ENCODE measurements at regions not wholly inside any gene's neighbourhood (a gene's known extent, or its start where the extent isn't known, plus 50 kb on each side); places are given as distances from the start of the nearest gene placed in this dataset.

DNA sequence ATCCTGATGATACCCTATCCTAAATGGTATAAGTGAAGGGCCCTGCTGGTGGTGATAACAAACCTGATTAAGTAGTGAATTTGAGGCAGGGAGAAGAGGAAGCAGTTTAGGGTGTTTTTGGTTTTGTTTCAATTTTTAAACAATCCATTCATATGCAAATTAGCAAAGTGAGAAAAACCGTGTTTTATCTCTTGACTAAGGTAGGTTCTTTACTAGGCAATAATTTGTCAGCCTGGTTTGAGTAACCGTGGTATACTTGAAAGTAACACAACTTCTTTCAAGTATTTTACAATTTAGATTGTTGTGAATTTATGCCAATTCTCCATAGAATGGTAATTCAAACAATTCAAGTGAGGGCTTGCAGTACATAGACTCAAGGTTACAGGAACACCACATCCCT, 177.8 kb upstream of the CD180 start:
- Histone ChIP-seq H3K4me1 (ENCODE audit: control insufficient read depth, extremely low read depth, insufficient read depth, low read length) (peaks cover 11% of the 10 kb centered on the region), H3K9ac (ENCODE audit: control insufficient read depth, extremely low read depth, insufficient read depth, low read length) (no peak overlapping the region), H3K36me3 (ENCODE audit: control insufficient read depth in 2 of 2, extremely low read depth in 1 of 2, insufficient read depth in 2 of 2, low read length in 2 of 2) (no peaks in the 10 kb centered on the region), H3K27me3 (ENCODE audit: control insufficient read depth, extremely low read depth, insufficient read depth, low read length) (no peaks in the 10 kb centered on the region), H3K27ac (ENCODE audit: control insufficient read depth, insufficient read depth, low read length) (no peak overlapping the region), H3K9me3 (ENCODE audit: control insufficient read depth, low read depth, low read length) (no peaks in the 10 kb centered on the region), H2AFZ (ENCODE audit: control insufficient read depth, low read length) (no peak overlapping the region), H3K4me2 (ENCODE audit: control insufficient read depth, extremely low read depth, insufficient read depth, low read depth, low read length) (no peak overlapping the region), H3K79me2 (ENCODE audit: control insufficient read depth, insufficient read depth, low read length) (no peaks in the 10 kb centered on the region), H3K4me3 (ENCODE audit: control insufficient read depth in 2 of 3, extremely low read depth in 1 of 3, insufficient read depth in 2 of 3, low read depth in 1 of 3, low read length in 3 of 3) (no peak overlapping the region), H4K20me1 (ENCODE audit: control insufficient read depth, extremely low read depth, insufficient read depth, low read length) (no peaks in the 10 kb centered on the region), H3K9me1 (ENCODE audit: control insufficient read depth, extremely low read depth, insufficient read depth, low read length) (no peaks in the 10 kb centered on the region)
- FAIRE-seq (no peak), DNase-seq (ENCODE audit: low read depth, low spot score) (no peak)
- dilution Hi-C loops (cut with MboI; ENCODE audit: extremely low pct_ligation_motif_present, low sequenced_read_pairs): no loop called here
- no peak for TF ChIP-seq CTCF (optimal IDR thresholded peaks at IDR 0.05 in 1 of 3, IDR thresholded peaks at IDR 0.05 in 1 of 3, conservative IDR thresholded peaks at IDR 0.05 in 1 of 3; ENCODE audit: extremely low read depth in 1 of 3, insufficient read depth in 2 of 3, low read length in 3 of 3)
- no peak for TF ChIP-seq EZH2 (IDR thresholded peaks at IDR 0.05; ENCODE audit: low read length)

GRCh38 chr5:67373518-67373917, 176.9 kb upstream of the CD180 start:
- H3K4me1 ChIP-seq (ENCODE audit: control insufficient read depth, extremely low read depth, insufficient read depth, low read length): peaks cover 11% of the 10 kb centered on the region
- H3K9me1 ChIP-seq (ENCODE audit: control insufficient read depth, extremely low read depth, insufficient read depth, low read length): no peaks in the 10 kb centered on the region
- H3K79me2 ChIP-seq (ENCODE audit: control insufficient read depth, insufficient read depth, low read length): no peaks in the 10 kb centered on the region
- no peak overlapping the region for H3K4me3 ChIP-seq (ENCODE audit: control insufficient read depth in 2 of 3, extremely low read depth in 1 of 3, insufficient read depth in 2 of 3, low read depth in 1 of 3, low read length in 3 of 3)
- no peak for FAIRE-seq
- dilution Hi-C loops (cut with MboI; ENCODE audit: extremely low pct_ligation_motif_present, low sequenced_read_pairs): no loop called here
- H3K36me3 ChIP-seq (ENCODE audit: control insufficient read depth in 2 of 2, extremely low read depth in 1 of 2, insufficient read depth in 2 of 2, low read length in 2 of 2): no peaks in the 10 kb centered on the region
- TF ChIP-seq EZH2 (IDR thresholded peaks at IDR 0.05; ENCODE audit: low read length) (no peak), CTCF (optimal IDR thresholded peaks at IDR 0.05 in 1 of 3, IDR thresholded peaks at IDR 0.05 in 1 of 3, conservative IDR thresholded peaks at IDR 0.05 in 1 of 3; ENCODE audit: extremely low read depth in 1 of 3, insufficient read depth in 2 of 3, low read length in 3 of 3) (no peak)
- no peak overlapping the region for H3K4me2 ChIP-seq (ENCODE audit: control insufficient read depth, extremely low read depth, insufficient read depth, low read depth, low read length)
- DNase-seq (ENCODE audit: low read depth, low spot score): no peak
- no peaks in the 10 kb centered on the region for H3K27me3 ChIP-seq (ENCODE audit: control insufficient read depth, extremely low read depth, insufficient read depth, low read length)
- H3K9me3 ChIP-seq (ENCODE audit: control insufficient read depth, low read depth, low read length): no peaks in the 10 kb centered on the region
- H3K9ac ChIP-seq (ENCODE audit: control insufficient read depth, extremely low read depth, insufficient read depth, low read length): no peak overlapping the region
- H3K27ac ChIP-seq (ENCODE audit: control insufficient read depth, insufficient read depth, low read length): no peak overlapping the region
- H2AFZ ChIP-seq (ENCODE audit: control insufficient read depth, low read length): no peak overlapping the region
- no peaks in the 10 kb centered on the region for H4K20me1 ChIP-seq (ENCODE audit: control insufficient read depth, extremely low read depth, insufficient read depth, low read length)
